Epithelial cell of esophagus (primary cell): ENCODE measurements at regions not wholly inside any gene's neighbourhood (a gene's known extent, or its start where the extent isn't known, plus 50 kb on each side); places are given as distances from the start of the nearest gene placed in this dataset.
A peak's percentile ranks its signal among the peaks of the same experiment; 100 is the strongest.

Experiments used
- DNase-seq: peaks from one replicate; pipeline ENCODE4 v3.0.0; 2010; ENCODE audit warnings: low read depth
- H3K4me3 ChIP-seq: 2 replicates; pipeline ENCODE4 v1.5.1; 2011; ENCODE audit warnings: mild to moderate bottlenecking, low read length, control low read depth
- CTCF ChIP-seq: IDR thresholded peaks from 2 replicates; pipeline ENCODE4 v1.5.1; 2011; ENCODE audit warnings: low read depth, mild to moderate bottlenecking, low read length, control low read depth, inconsistent platforms; ENCODE audit not compliant: insufficient read depth; ENCODE audit errors: missing control alignments

GRCh38 chr21:15650735-15651134 is 79.0 kb upstream of the USP25 start:
- TF ChIP-seq CTCF: no peak
- DNase-seq: no peak
- H3K4me3 ChIP-seq: no peak overlapping the region

GRCh38 chr21:15651172-15651571 is 78.6 kb upstream of the USP25 start:
- DNase-seq: no peak
- H3K4me3 ChIP-seq: no peak overlapping the region
- TF ChIP-seq CTCF: no peak

GRCh38 chr21:15653710-15654109 is 76.1 kb upstream of the USP25 start:
- no peak for TF ChIP-seq CTCF
- DNase-seq: no peak
- no peak overlapping the region for H3K4me3 ChIP-seq

- no peak overlapping the region for H3K4me3 ChIP-seq
- DNase-seq: no peak
- TF ChIP-seq CTCF: no peak
Observed at GRCh38 chr21:15654171-15654570, 75.6 kb upstream of the USP25 start.

- no peak for TF ChIP-seq CTCF
- H3K4me3 ChIP-seq: no peak overlapping the region
- peak; percentile 23 for DNase-seq
Observed at GRCh38 chr21:15659753-15660422, 69.9 kb upstream of the USP25 start.

- TF ChIP-seq CTCF: no peak
- no peak for DNase-seq
- no peak overlapping the region for H3K4me3 ChIP-seq
Observed at GRCh38 chr21:15660423-15660804, 69.4 kb upstream of the USP25 start.

GRCh38 chr21:15667010-15667409 is 62.8 kb upstream of the USP25 start:
- TF ChIP-seq CTCF: no peak
- no peak overlapping the region for H3K4me3 ChIP-seq
- peak; percentile 83 for DNase-seq
